Sigmoid colon (tissue), 4 donors: ENCODE measurements at regions not wholly inside any gene's neighbourhood (a gene's known extent, or its start where the extent isn't known, plus 50 kb on each side); places are given as distances from the start of the nearest gene placed in this dataset.

ENCODE experiments used
- CTCF ChIP-seq, 4 experiments: fragments of 450-650 bp in 3 of 4; fragments of 200-600 bp in 1 of 4; IDR thresholded peaks; one replicate each; pipeline ENCODE4 v1.5.1; 2016 to 2019; ENCODE audit warnings: antibody characterized with exemption in 4 of 4, mild to moderate bottlenecking in 3 of 4, moderate library complexity in 2 of 4
- POLR2A ChIP-seq, 2 donors: fragments of 450-650 bp; IDR thresholded peaks; one replicate each; pipeline ENCODE4 v1.6.1; 2016; ENCODE audit warnings: antibody characterized with exemption in 2 of 2, mild to moderate bottlenecking in 2 of 2, moderate library complexity in 2 of 2
- POLR2AphosphoS5 ChIP-seq, 4 donors: sonication (generic); formaldehyde crosslinking; IDR thresholded peaks; one replicate each; pipeline ENCODE4 v1.6.1; 2017; ENCODE audit warnings: antibody characterized with exemption in 4 of 4

GRCh38 chr6:145034664-145035063, 700.7 kb downstream of the EPM2A start:
- TF ChIP-seq POLR2A (IDR thresholded peaks at IDR 0.05) (no peak), CTCF (IDR thresholded peaks at IDR 0.05) (no peak), POLR2AphosphoS5 (IDR thresholded peaks at IDR 0.05) (no peak)
